ENCODE measurements at regions not wholly inside any gene's neighbourhood (a gene's known extent, or its start where the extent isn't known, plus 50 kb on each side); places are given as distances from the start of the nearest gene placed in this dataset.

DNA sequence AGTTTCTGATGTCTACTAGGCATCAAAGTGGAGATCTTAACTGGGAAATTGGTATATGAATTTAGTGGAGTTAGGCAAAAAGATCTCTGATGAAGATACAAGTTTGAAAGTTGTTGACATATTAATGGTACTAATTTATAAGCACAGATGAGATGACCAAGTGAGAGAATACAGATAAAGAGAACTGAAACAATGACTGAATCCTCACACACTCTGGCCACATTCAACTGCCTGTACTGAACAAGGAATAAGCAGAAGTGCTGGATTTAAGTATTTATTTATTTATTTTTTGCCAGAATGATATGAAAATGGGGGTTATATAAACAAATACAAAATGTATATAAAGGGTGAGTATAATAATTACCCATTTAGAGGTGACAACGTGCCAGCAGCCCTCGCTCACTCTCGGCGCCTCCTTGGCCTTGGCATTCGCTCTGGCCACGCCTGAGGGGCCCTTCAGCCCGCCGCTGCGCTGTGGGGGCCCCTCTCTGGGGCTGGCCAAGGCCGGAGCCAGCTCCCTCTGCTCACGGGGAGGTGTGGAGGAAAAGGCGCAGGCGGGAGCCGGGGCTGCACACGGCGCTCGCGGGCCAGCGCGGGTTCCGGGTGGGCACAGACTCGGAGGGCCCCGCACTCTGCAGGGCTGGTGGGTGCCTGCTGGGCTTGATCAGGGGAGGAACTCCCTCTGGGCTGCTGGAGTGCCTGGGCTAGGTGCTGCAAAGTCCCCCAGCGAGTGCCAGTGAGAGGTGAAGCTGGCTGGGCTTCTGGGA is 1363.9 kb upstream of the CRIM1 start:
- Histone ChIP-seq H3K27me3 (ENCODE audit: insufficient read depth, low read length) (no peaks in the 10 kb centered on the region), H3K4me1 (ENCODE audit: control insufficient read depth, insufficient read depth, low read length, unreplicated experiment) (no peaks in the 10 kb centered on the region), H3K27ac (ENCODE audit: low read depth, low read length) (no peak overlapping the region), H3K4me3 (ENCODE audit: low read depth, low read length) (no peak overlapping the region), H3K36me3 (ENCODE audit: insufficient read depth, low read length) (no peaks in the 10 kb centered on the region), H2AFZ (ENCODE audit: low read length, unreplicated experiment) (no peak overlapping the region), H3K79me2 (ENCODE audit: control insufficient read depth, insufficient read depth, low read length, unreplicated experiment) (no peaks in the 10 kb centered on the region)

DNA sequence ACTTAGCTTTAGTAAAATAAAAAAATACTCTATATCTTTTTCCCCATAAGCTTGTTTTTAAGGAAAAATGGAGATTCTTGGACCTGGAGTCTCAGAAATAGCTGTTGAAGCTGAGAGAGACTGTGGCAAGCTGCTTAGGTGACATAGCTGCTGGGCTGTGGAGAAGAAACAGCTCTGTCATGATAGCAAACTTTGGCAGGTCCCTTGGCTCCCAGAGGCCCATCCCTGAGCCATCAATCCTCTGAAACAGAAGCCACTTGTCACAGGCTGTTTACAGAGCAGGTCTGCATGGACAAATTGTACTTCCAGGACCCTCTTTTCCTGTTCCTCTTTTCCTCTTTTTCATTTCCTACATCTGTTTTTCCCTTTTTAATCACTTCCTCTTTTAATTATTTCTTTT is 1370.1 kb upstream of the CRIM1 start:
- Histone ChIP-seq H3K4me3 (ENCODE audit: low read depth, low read length) (no peak overlapping the region), H3K79me2 (ENCODE audit: control insufficient read depth, insufficient read depth, low read length, unreplicated experiment) (no peaks in the 10 kb centered on the region), H3K27ac (ENCODE audit: low read depth, low read length) (no peak overlapping the region), H3K27me3 (ENCODE audit: insufficient read depth, low read length) (no peaks in the 10 kb centered on the region), H3K36me3 (ENCODE audit: insufficient read depth, low read length) (no peaks in the 10 kb centered on the region), H3K4me1 (ENCODE audit: control insufficient read depth, insufficient read depth, low read length, unreplicated experiment) (no peaks in the 10 kb centered on the region), H2AFZ (ENCODE audit: low read length, unreplicated experiment) (no peak overlapping the region)

- Histone ChIP-seq H3K4me1 (ENCODE audit: control insufficient read depth, insufficient read depth, low read length, unreplicated experiment) (no peaks in the 10 kb centered on the region), H3K27ac (ENCODE audit: low read depth, low read length) (no peak overlapping the region), H3K27me3 (ENCODE audit: insufficient read depth, low read length) (no peaks in the 10 kb centered on the region), H2AFZ (ENCODE audit: low read length, unreplicated experiment) (no peak overlapping the region), H3K4me3 (ENCODE audit: low read depth, low read length) (no peak overlapping the region), H3K79me2 (ENCODE audit: control insufficient read depth, insufficient read depth, low read length, unreplicated experiment) (no peaks in the 10 kb centered on the region), H3K36me3 (ENCODE audit: insufficient read depth, low read length) (no peaks in the 10 kb centered on the region)
Observed at GRCh38 chr2:34980689-34981088, 1374.9 kb upstream of the CRIM1 start.

DNA sequence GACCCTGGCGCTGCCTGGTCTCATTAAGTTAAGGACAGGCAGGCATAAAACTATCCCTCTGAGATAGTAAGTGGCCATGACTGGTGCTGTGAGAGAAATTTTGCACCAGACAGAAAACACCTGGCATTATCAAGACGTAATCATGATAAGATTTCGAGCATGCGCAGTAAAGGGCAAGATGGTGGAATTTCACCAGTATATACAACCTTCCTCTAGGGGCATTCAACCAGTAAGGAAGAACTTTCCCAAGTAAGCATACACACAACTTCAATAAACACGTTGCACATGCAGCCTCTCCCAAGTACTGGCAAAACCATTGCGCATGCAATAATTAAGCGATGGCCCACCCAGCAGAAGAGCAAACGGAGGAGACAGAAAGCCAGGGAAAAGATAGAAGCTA is 1376.4 kb upstream of the CRIM1 start:
- H3K4me3 ChIP-seq (ENCODE audit: low read depth, low read length) = no peak overlapping the region
- no peaks in the 10 kb centered on the region for H3K36me3 ChIP-seq (ENCODE audit: insufficient read depth, low read length)
- H3K79me2 ChIP-seq (ENCODE audit: control insufficient read depth, insufficient read depth, low read length, unreplicated experiment) = no peaks in the 10 kb centered on the region
- no peaks in the 10 kb centered on the region for H3K27me3 ChIP-seq (ENCODE audit: insufficient read depth, low read length)
- no peaks in the 10 kb centered on the region for H3K4me1 ChIP-seq (ENCODE audit: control insufficient read depth, insufficient read depth, low read length, unreplicated experiment)
- H2AFZ ChIP-seq (ENCODE audit: low read length, unreplicated experiment) = no peak overlapping the region
- H3K27ac ChIP-seq (ENCODE audit: low read depth, low read length) = no peak overlapping the region

DNA sequence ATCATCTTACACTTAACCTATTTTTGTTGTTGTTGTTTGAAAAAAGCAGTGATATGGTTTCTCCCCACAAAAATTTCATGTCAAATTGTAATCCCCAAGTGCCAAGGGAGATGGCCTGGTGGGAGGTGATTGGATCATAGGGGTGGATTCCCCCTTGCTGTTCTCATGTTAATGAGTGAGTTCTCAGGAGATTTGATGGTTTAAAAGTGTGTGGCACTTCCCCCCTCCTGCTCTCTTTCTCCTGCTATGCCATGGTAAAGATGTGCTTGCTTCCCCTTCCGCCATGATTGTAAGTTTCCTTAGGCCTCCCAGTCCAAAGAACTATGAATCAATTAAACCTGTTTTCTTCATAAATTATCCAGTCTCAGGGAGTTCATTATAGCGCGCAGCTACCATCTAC is 1362.7 kb upstream of the FAM98A start:
- Histone ChIP-seq H2AFZ (ENCODE audit: low read length, unreplicated experiment) (no peak overlapping the region), H3K27me3 (ENCODE audit: insufficient read depth, low read length) (no peaks in the 10 kb centered on the region), H3K4me3 (ENCODE audit: low read depth, low read length) (no peak overlapping the region), H3K36me3 (ENCODE audit: insufficient read depth, low read length) (no peaks in the 10 kb centered on the region), H3K27ac (ENCODE audit: low read depth, low read length) (no peak overlapping the region), H3K79me2 (ENCODE audit: control insufficient read depth, insufficient read depth, low read length, unreplicated experiment) (no peaks in the 10 kb centered on the region), H3K4me1 (ENCODE audit: control insufficient read depth, insufficient read depth, low read length, unreplicated experiment) (no peaks in the 10 kb centered on the region)

GRCh38 chr2:34954758-34955157 is 1355.7 kb upstream of the FAM98A start:
- Histone ChIP-seq H3K27ac (ENCODE audit: low read depth, low read length) (no peak overlapping the region), H3K4me1 (ENCODE audit: control insufficient read depth, insufficient read depth, low read length, unreplicated experiment) (no peaks in the 10 kb centered on the region), H3K36me3 (ENCODE audit: insufficient read depth, low read length) (no peaks in the 10 kb centered on the region), H3K79me2 (ENCODE audit: control insufficient read depth, insufficient read depth, low read length, unreplicated experiment) (no peaks in the 10 kb centered on the region), H3K4me3 (ENCODE audit: low read depth, low read length) (no peak overlapping the region), H2AFZ (ENCODE audit: low read length, unreplicated experiment) (no peak overlapping the region), H3K27me3 (ENCODE audit: insufficient read depth, low read length) (no peaks in the 10 kb centered on the region)

DNA sequence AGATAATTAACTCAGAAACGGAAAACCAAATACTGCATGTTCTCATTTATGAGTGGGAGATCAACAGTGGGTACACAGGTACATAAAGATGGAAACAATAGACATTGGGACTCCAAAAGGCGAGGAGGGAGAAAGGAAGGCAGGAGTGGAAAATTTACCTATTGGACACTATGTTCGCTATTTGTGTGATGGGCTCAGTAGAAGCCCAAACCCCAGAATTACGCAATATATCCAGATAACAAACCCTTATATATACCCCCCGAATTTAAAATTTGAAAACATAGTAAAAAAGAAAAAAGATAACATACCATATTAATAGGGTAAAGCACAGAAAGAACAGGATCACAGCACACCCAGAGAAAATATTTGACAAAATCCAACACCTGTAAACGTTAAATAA is 1351.7 kb upstream of the FAM98A start:
- Histone ChIP-seq H3K27ac (ENCODE audit: low read depth, low read length) (no peak overlapping the region), H3K4me1 (ENCODE audit: control insufficient read depth, insufficient read depth, low read length, unreplicated experiment) (no peaks in the 10 kb centered on the region), H2AFZ (ENCODE audit: low read length, unreplicated experiment) (no peak overlapping the region), H3K36me3 (ENCODE audit: insufficient read depth, low read length) (no peaks in the 10 kb centered on the region), H3K4me3 (ENCODE audit: low read depth, low read length) (no peak overlapping the region), H3K79me2 (ENCODE audit: control insufficient read depth, insufficient read depth, low read length, unreplicated experiment) (no peaks in the 10 kb centered on the region), H3K27me3 (ENCODE audit: insufficient read depth, low read length) (no peaks in the 10 kb centered on the region)

GRCh38 chr2:34949316-34949715 is 1350.2 kb upstream of the FAM98A start:
- Histone ChIP-seq H3K4me3 (ENCODE audit: low read depth, low read length) (no peak overlapping the region), H2AFZ (ENCODE audit: low read length, unreplicated experiment) (no peak overlapping the region), H3K4me1 (ENCODE audit: control insufficient read depth, insufficient read depth, low read length, unreplicated experiment) (no peaks in the 10 kb centered on the region), H3K79me2 (ENCODE audit: control insufficient read depth, insufficient read depth, low read length, unreplicated experiment) (no peaks in the 10 kb centered on the region), H3K27ac (ENCODE audit: low read depth, low read length) (no peak overlapping the region), H3K36me3 (ENCODE audit: insufficient read depth, low read length) (no peaks in the 10 kb centered on the region), H3K27me3 (ENCODE audit: insufficient read depth, low read length) (no peaks in the 10 kb centered on the region)

DNA sequence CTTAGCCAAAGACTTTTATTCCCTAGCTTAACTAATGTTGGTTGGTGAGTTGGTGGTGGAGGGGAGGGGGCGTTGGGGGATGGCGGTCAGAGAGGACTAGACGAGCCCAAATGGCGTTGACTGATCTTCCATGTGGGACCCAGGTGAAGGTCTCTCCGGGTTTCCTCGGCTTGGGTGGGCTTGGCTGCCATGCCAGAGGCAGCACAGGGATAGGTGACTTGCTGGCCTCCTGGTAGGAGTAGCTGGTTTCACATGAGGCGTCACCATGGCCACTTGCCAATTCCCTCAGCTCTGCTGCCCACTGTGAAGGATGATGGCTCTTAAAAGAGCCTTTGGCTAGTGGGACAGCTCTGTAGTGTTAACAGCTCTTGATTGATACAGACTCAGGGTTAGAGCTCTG is 1337.0 kb upstream of the FAM98A start:
- Histone ChIP-seq H2AFZ (ENCODE audit: low read length, unreplicated experiment) (no peak overlapping the region), H3K27me3 (ENCODE audit: insufficient read depth, low read length) (no peaks in the 10 kb centered on the region), H3K79me2 (ENCODE audit: control insufficient read depth, insufficient read depth, low read length, unreplicated experiment) (no peaks in the 10 kb centered on the region), H3K4me1 (ENCODE audit: control insufficient read depth, insufficient read depth, low read length, unreplicated experiment) (no peaks in the 10 kb centered on the region), H3K27ac (ENCODE audit: low read depth, low read length) (no peak overlapping the region), H3K36me3 (ENCODE audit: insufficient read depth, low read length) (no peaks in the 10 kb centered on the region), H3K4me3 (ENCODE audit: low read depth, low read length) (no peak overlapping the region)

DNA sequence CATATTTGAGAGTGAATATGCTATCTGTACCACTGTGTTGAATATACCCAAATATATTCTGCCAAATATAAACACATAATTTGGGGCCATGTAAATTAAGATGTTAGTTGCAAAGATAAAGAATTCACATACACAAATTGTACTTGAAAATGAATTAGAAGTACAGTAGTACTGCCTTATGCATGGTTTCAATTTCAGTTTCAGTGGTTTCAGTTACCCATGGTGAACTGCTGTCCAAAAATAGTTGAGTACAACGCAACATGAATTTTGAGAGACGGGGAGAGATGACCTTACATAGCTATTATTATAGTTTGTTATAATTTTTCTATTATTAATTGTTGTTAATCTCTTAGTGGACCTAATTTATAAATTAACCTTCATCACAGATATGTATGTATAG is 1313.0 kb upstream of the FAM98A start:
- H3K36me3 ChIP-seq (ENCODE audit: insufficient read depth, low read length) = no peaks in the 10 kb centered on the region
- H2AFZ ChIP-seq (ENCODE audit: low read length, unreplicated experiment) = no peak overlapping the region
- no peak overlapping the region for H3K27ac ChIP-seq (ENCODE audit: low read depth, low read length)
- H3K27me3 ChIP-seq (ENCODE audit: insufficient read depth, low read length) = no peaks in the 10 kb centered on the region
- no peaks in the 10 kb centered on the region for H3K4me1 ChIP-seq (ENCODE audit: control insufficient read depth, insufficient read depth, low read length, unreplicated experiment)
- no peaks in the 10 kb centered on the region for H3K79me2 ChIP-seq (ENCODE audit: control insufficient read depth, insufficient read depth, low read length, unreplicated experiment)
- no peak overlapping the region for H3K4me3 ChIP-seq (ENCODE audit: low read depth, low read length)

- H3K4me3 ChIP-seq (ENCODE audit: low read depth, low read length) = no peak overlapping the region
- H3K27ac ChIP-seq (ENCODE audit: low read depth, low read length) = no peak overlapping the region
- no peak overlapping the region for H2AFZ ChIP-seq (ENCODE audit: low read length, unreplicated experiment)
- no peaks in the 10 kb centered on the region for H3K27me3 ChIP-seq (ENCODE audit: insufficient read depth, low read length)
- no peaks in the 10 kb centered on the region for H3K36me3 ChIP-seq (ENCODE audit: insufficient read depth, low read length)
- H3K79me2 ChIP-seq (ENCODE audit: control insufficient read depth, insufficient read depth, low read length, unreplicated experiment) = no peaks in the 10 kb centered on the region
- H3K4me1 ChIP-seq (ENCODE audit: control insufficient read depth, insufficient read depth, low read length, unreplicated experiment) = no peaks in the 10 kb centered on the region
Observed at GRCh38 chr2:34909992-34910705, 1311.0 kb upstream of the FAM98A start.
